ENCODE measurements at regions not wholly inside any gene's neighbourhood (a gene's known extent, or its start where the extent isn't known, plus 50 kb on each side); places are given as distances from the start of the nearest gene placed in this dataset.

GRCh38 chr3:68088216-68088615 lies 433.8 kb upstream of the SUCLG2 start:
- TF ChIP-seq POLR2AphosphoS5 (IDR thresholded peaks at IDR 0.05; ENCODE audit: low read depth, low read length) (no peak), SIN3A (IDR thresholded peaks at IDR 0.05; ENCODE audit: borderline replicate concordance, insufficient read depth, low read length) (no peak), TAF1 (IDR thresholded peaks at IDR 0.05; ENCODE audit: borderline replicate concordance, insufficient read depth, low read length) (no peak), REST (IDR thresholded peaks at IDR 0.05; ENCODE audit: insufficient read depth in 1 of 2, low read depth in 2 of 2, low read length in 2 of 2) (no peak), FOXP2 (optimal IDR thresholded peaks at IDR 0.05; ENCODE audit: borderline replicate concordance, extremely low read depth, extremely low read length, insufficient read depth) (no peak)

GRCh38 chr3:68072062-68072461 lies 417.6 kb upstream of the SUCLG2 start:
- no peak for TF ChIP-seq REST (IDR thresholded peaks at IDR 0.05; ENCODE audit: insufficient read depth in 1 of 2, low read depth in 2 of 2, low read length in 2 of 2)
- no peak for TF ChIP-seq FOXP2 (optimal IDR thresholded peaks at IDR 0.05; ENCODE audit: borderline replicate concordance, extremely low read depth, extremely low read length, insufficient read depth)
- TF ChIP-seq TAF1 (IDR thresholded peaks at IDR 0.05; ENCODE audit: borderline replicate concordance, insufficient read depth, low read length): no peak
- TF ChIP-seq POLR2AphosphoS5 (IDR thresholded peaks at IDR 0.05; ENCODE audit: low read depth, low read length): no peak
- TF ChIP-seq SIN3A (IDR thresholded peaks at IDR 0.05; ENCODE audit: borderline replicate concordance, insufficient read depth, low read length): no peak

- TF ChIP-seq SIN3A (IDR thresholded peaks at IDR 0.05; ENCODE audit: borderline replicate concordance, insufficient read depth, low read length) (no peak), FOXP2 (optimal IDR thresholded peaks at IDR 0.05; ENCODE audit: borderline replicate concordance, extremely low read depth, extremely low read length, insufficient read depth) (no peak), POLR2AphosphoS5 (IDR thresholded peaks at IDR 0.05; ENCODE audit: low read depth, low read length) (no peak), TAF1 (IDR thresholded peaks at IDR 0.05; ENCODE audit: borderline replicate concordance, insufficient read depth, low read length) (no peak), REST (IDR thresholded peaks at IDR 0.05; ENCODE audit: insufficient read depth in 1 of 2, low read depth in 2 of 2, low read length in 2 of 2) (no peak)
Observed at GRCh38 chr3:68070186-68070585, 415.8 kb upstream of the SUCLG2 start.

GRCh38 chr3:68067314-68067713 lies 412.9 kb upstream of the SUCLG2 start:
- TF ChIP-seq SIN3A (IDR thresholded peaks at IDR 0.05; ENCODE audit: borderline replicate concordance, insufficient read depth, low read length): no peak
- TF ChIP-seq REST (IDR thresholded peaks at IDR 0.05; ENCODE audit: insufficient read depth in 1 of 2, low read depth in 2 of 2, low read length in 2 of 2): no peak
- TF ChIP-seq POLR2AphosphoS5 (IDR thresholded peaks at IDR 0.05; ENCODE audit: low read depth, low read length): no peak
- TF ChIP-seq TAF1 (IDR thresholded peaks at IDR 0.05; ENCODE audit: borderline replicate concordance, insufficient read depth, low read length): no peak
- TF ChIP-seq FOXP2 (optimal IDR thresholded peaks at IDR 0.05; ENCODE audit: borderline replicate concordance, extremely low read depth, extremely low read length, insufficient read depth): no peak

- TF ChIP-seq REST (IDR thresholded peaks at IDR 0.05; ENCODE audit: insufficient read depth in 1 of 2, low read depth in 2 of 2, low read length in 2 of 2) (no peak), POLR2AphosphoS5 (IDR thresholded peaks at IDR 0.05; ENCODE audit: low read depth, low read length) (no peak), TAF1 (IDR thresholded peaks at IDR 0.05; ENCODE audit: borderline replicate concordance, insufficient read depth, low read length) (no peak), FOXP2 (optimal IDR thresholded peaks at IDR 0.05; ENCODE audit: borderline replicate concordance, extremely low read depth, extremely low read length, insufficient read depth) (no peak), SIN3A (IDR thresholded peaks at IDR 0.05; ENCODE audit: borderline replicate concordance, insufficient read depth, low read length) (no peak)
Observed at GRCh38 chr3:68062926-68063325, 408.5 kb upstream of the SUCLG2 start.
